Fibroblast of the conjunctiva (primary cell): ENCODE measurements at regions not wholly inside any gene's neighbourhood (a gene's known extent, or its start where the extent isn't known, plus 50 kb on each side); places are given as distances from the start of the nearest gene placed in this dataset.
A peak's percentile ranks its signal among the peaks of the same experiment; 100 is the strongest.
"Not testable (repeated sequence)": the region's sequence is repeated elsewhere in the genome, so short reads cannot be mapped to it uniquely, and the experiment has no call there.

Experiments used
- DNase-seq: peaks from one replicate; pipeline ENCODE4 v3.0.0-alpha.2; 2010; ENCODE audit warnings: low read depth

DNA sequence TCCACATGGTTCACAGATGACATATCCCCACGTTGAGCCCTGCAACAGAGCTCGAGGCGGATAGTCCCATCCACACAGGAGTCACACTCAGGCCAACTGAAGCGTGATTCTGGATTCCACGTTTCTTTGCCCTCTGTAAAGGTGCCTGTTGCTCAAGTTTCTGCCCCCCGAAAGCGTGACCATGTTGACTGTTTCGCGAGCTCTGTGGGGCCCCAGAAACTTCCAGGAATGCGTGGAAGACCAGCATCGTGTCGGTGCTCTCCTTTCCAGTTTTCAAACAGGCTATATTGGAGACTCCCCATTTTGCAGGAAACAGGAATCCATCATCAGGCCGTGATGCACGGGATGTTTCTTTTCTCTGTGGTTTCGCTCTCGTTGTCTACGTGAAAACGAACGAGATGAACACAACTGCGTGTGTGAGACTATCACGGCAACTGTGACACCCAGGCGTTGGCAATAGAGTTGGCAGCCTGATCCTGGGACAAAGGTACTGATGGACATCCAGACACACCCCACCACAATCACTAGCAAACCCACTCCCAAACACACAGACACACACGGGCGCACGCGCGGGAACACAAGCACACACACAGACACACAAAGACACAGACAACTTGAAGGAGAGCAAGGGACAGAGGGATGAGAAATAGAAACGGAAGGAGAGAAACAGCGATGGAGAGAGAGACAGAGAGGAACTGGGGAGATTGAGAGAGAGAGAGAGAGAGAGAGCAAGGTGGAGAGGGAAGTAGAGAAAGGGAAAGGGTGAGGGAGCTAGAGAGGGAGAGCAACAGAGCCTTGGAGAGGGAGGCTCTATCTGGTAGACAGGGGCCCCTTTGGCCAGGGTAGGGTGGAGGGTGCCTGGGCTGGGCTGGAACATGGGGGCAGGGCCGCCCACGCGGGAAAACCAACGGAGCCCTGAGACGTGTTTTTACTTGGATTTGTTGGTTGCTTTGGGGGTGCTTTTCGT is 1609.3 kb downstream of the SPATA31A7 start:
- not testable (repeated sequence) for DNase-seq

GRCh38 chr9:62799851-62800371 is 1610.1 kb downstream of the SPATA31A7 start:
- not testable (repeated sequence) for DNase-seq

DNA sequence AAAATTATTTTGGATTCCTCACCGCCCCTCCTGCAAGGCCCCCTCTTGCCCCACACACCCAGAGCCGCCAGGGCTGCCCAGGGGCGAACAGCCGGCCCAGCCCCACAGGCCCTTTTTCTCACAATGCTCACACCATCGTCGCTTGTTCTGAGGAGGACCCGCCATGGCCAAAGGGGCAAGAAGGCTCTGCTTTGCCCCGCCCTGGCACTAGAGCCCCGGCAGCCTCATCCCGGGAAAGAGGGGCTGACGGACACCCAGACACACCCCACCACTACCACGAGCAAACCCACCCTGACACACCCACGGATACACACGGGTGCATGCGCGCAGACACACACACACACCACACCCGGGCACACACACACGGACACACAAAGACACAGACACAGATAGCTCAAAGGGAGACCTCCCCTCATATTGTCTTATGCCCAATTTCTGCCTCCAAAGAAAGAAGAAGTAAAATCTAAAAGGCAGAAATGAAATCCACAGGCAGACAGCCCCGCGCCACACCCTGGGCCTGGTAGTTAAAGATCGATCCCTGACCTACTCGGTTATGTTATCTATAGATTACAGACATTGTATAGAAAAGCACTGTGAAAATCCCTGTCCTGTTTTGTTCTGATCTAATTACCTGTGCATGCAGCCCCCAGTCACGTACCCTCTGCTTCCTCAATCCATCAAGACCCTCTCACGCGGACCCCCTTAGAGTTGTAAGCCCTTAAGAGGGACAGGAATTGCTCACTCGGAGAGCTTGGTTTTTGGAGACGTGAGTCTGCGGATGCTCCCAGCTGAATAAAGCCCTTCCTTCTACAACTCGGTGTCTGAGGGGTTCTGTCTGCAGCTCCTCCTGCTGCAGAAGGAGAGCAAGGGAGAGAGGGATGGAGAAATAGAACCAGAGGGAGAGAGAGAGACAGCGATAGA is 1610.9 kb downstream of the SPATA31A7 start:
- DNase-seq, result not testable (repeated sequence)

DNA sequence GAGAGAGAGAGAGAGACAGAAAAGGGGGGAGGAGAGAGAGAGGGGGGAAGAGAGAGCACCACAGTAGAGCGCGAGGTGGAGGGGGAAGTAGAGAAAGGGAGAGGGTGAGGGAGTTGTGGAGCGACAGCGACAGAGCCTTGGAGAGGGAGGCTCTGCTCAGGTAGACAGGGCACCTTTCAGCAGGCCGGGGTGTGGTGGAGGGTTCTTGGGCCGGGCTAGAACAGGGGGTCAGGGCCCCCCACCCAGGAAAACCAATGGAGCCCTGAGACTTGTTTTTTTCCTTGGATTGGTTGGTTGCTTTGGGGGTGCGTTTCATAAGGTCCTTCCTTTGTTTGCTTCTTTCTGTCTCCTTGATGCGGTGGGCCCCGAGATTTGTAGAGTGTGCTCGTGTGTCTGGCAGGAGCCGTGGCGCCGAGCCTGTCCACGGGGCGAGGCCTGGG is 1611.6 kb downstream of the SPATA31A7 start:
- not testable (repeated sequence) for DNase-seq

- DNase-seq, result peak; percentile 77
Measured at GRCh38 chr9:62801961-62802718, 1612.3 kb downstream of the SPATA31A7 start.

GRCh38 chr9:62802719-62803079 is 1612.9 kb downstream of the SPATA31A7 start:
- DNase-seq, result not testable (repeated sequence)

DNA sequence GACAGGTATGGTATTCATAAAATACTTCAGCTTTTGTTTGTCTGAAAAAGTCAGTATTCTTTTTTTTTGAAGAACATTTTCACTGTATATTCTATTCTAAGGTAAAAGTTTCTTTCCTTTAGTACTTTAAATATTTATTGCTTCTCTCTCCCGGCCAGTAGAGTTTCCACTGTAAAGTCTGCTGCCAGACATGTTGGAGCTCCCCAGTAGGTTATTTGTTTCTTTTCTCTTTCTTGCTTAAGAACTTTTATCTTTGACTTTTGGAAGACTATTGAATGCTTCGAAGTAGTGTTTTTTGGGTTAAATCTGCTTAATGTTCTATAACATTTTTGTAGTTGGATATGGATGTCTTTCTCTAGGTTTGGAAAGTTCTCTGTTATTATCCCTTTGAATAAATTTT is 1613.3 kb downstream of the SPATA31A7 start:
- DNase-seq, result not testable (repeated sequence)

- not testable (repeated sequence) for DNase-seq
Measured at GRCh38 chr9:62804314-62804713, 1614.5 kb downstream of the SPATA31A7 start.

DNA sequence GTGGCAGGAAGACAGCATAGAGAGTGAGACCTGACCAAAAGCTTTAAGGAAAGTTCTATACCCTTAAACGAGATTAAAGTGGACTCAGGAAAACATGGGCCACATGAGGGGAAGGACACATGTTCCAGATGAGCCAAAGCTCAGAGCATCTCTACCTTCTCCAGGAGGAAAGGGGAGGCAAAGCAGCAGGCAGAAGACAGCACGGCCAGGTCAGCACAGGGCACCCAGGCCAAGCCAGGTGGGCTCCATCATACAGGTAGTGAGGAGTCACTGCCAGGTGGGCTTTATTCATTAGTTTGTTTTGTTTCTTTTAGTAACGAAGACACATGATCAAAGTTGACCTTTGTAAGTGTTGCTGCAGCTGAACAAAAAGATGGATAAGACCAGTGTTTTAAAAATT is 1617.6 kb downstream of the SPATA31A7 start:
- DNase-seq, result not testable (repeated sequence)

GRCh38 chr9:62808081-62808480 is 1618.2 kb downstream of the SPATA31A7 start:
- DNase-seq, result not testable (repeated sequence)

GRCh38 chr9:62810318-62810717 is 1620.5 kb downstream of the SPATA31A7 start:
- not testable (repeated sequence) for DNase-seq

DNA sequence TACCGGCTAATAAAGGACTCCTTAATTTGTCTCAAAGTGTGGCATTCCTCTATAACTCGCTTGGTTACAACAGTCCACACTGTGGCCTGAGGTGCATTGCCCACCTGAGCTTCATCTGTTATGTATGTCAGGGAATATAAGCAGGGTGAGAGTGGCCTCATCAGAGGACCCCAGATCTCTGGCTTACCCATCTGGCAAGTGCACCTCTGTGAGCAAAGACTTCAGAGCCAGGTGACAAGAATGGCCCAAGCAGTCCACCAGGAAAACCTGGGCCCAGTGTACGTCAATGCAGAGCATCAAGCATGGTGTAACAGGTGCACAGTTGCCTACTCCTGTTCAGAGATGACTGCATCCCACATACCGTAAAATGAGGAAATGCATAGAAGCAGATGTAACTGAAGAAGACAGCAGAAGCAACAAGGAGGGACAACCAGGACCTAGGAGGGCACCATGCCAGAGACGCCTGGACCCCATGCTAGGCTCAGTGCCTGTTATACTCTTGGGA is 1621.0 kb downstream of the SPATA31A7 start:
- not testable (repeated sequence) for DNase-seq

GRCh38 chr9:62815436-62815835 is 1625.6 kb downstream of the SPATA31A7 start:
- not testable (repeated sequence) for DNase-seq

- not testable (repeated sequence) for DNase-seq
Measured at GRCh38 chr9:62816331-62816730, 1626.5 kb downstream of the SPATA31A7 start.

DNA sequence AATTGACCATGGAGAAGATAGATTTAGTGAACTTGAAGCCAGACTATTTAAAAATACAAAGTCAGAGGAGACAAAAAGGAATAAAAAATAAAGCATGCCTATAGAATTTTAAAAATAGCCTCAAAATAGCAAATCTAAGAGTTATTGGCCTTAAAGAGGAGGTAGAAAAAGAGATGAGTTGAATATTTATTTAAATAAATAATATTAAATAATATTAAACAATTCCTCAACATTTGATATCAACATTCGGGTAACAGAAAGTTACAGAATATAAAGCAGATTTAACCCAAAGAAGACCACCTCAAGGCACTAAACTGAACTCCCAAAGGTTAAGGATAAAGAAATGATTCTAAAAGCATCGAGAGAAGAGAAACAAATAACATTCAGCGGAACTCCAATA is 1627.4 kb downstream of the SPATA31A7 start:
- DNase-seq, result not testable (repeated sequence)

DNA sequence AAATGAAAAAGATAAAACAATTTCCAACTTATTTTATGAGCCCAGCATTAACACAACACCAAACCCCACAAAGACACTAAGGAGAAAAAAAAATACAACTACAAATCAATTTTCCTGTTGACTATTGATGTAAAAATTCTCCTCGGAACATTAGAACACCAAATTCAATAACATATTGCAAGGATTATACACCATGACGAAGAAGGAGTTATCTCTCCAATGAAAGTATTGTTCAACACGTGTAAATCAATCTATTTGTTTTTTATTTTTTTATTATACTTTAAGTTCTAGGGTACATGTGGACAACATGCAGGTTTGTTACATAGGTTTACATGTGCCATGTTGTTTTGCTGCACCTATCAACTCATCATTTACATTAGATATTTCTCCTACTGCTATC is 1632.3 kb downstream of the SPATA31A7 start:
- not testable (repeated sequence) for DNase-seq

GRCh38 chr9:62827957-62828907 is 1638.4 kb downstream of the SPATA31A7 start:
- DNase-seq, result not testable (repeated sequence)

DNA sequence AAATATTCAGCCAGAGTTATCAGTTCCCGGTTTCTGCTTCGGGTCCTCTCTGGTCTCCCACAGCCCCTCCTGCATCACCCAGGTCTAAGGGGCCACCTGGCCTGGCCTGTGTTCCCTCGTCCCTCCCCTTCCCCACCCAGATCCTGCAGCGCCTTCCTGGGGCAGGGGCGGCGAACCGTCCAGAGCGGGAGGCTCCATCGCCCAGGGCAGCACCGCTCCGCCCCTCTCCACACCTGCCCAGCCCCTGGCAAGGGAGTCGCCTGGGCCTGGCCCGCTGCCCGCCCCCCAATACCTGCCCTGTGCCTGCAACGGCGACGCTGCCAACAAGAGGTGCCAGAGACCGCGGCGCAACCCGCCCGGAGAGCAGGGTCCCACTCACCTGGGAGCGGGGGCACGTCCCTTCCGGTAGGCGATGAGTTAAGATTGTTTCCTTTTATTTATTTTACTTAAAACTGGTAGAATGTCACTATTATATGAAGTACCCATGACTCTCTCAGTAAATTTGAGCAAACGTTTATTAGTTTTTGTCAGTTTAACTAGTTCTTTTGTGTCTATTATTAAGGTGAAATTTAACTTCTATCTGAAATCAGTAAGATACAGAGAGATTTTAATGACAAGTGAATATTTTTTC is 1641.1 kb downstream of the SPATA31A7 start:
- not testable (repeated sequence) for DNase-seq
